ENCODE measurements at regions not wholly inside any gene's neighbourhood (a gene's known extent, or its start where the extent isn't known, plus 50 kb on each side); places are given as distances from the start of the nearest gene placed in this dataset.

DNA sequence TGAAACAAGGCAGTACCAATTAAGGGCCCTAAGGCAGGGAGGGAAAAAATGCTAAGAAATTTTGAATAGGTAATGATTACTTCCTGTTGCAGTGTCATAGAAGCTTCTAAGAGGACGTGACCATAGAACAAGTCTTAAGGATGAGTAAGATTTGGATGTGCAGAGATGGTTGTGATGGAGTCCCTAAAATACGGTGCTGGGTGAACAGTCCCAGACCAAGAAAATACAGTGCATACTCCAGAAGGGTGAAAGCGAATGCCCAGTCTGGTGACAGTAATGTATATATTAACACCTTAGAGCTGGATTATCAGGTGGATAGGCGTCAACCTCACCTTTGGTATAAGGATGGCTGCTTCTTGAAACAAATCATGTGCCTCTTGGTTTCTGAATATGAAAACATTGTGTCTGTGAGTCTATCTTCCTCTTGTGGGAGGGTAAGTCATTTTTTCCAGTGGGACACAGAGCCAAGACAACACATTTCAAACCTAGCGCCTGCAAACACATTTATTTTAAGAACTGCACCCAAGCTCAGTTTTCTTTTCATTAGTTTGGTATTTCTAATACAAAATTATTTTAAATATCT is 101.2 kb upstream of the TP63 start:
- Mint-ChIP-seq H3K4me3 (no peak overlapping the region), H3K36me3 (ENCODE audit: low read depth) (peaks cover 7% of the 10 kb centered on the region), H3K27me3 (no peaks in the 10 kb centered on the region), H3K4me1 (peaks cover 35% of the 10 kb centered on the region), H3K27ac (peak overlapping the region; percentile 88), H3K9me3 (ENCODE audit: low read depth) (peaks cover 10% of the 10 kb centered on the region)
- ChIA-PET CTCF (interaction anchor here (0.6 to 2.3 kb wide), 5 partner anchors 17 to 790 kb away, joined by 3 to 7 read pairs (median 3); no protein-coding TSS in a partner anchor), POLR2A (interaction anchor here (0.7 to 1.5 kb wide), 3 partner anchors 42 to 225 kb away, joined by 4 to 6 read pairs (median 4); no protein-coding TSS in a partner anchor)
- intact Hi-C loops (cut with DNase I, micrococcal nuclease), result loop anchor here (1.0 to 10.0 kb wide), 14 partner anchors 34 to 741 kb away; no protein-coding TSS in a partner anchor
- ATAC-seq (peak; percentile 61), DNase-seq (peak; percentile 20)

- peak; percentile 30 for DNase-seq
- ChIA-PET CTCF (interaction anchor here (0.6 to 2.3 kb wide), 5 partner anchors 16 to 225 kb away, joined by 3 to 7 read pairs (median 3); no protein-coding TSS in a partner anchor), POLR2A (interaction anchor here (0.7 to 1.2 kb wide), 2 partner anchors 42 to 260 kb away, joined by 4 to 5 read pairs; no protein-coding TSS in a partner anchor)
- intact Hi-C loops (cut with DNase I, micrococcal nuclease), result loop anchor here (1.0 to 2.0 kb wide), 6 partner anchors 34 to 742 kb away; no protein-coding TSS in a partner anchor
- Mint-ChIP-seq H3K27ac (peak overlapping the region; percentile 82), H3K4me3 (peak overlapping the region; percentile 38), H3K36me3 (ENCODE audit: low read depth) (peaks cover 6% of the 10 kb centered on the region), H3K9me3 (ENCODE audit: low read depth) (peaks cover 8% of the 10 kb centered on the region), H3K4me1 (peaks cover 35% of the 10 kb centered on the region), H3K27me3 (no peaks in the 10 kb centered on the region)
- ATAC-seq, result no peak
Observed at GRCh38 chr3:189530822-189531221, 100.4 kb upstream of the TP63 start.

DNA sequence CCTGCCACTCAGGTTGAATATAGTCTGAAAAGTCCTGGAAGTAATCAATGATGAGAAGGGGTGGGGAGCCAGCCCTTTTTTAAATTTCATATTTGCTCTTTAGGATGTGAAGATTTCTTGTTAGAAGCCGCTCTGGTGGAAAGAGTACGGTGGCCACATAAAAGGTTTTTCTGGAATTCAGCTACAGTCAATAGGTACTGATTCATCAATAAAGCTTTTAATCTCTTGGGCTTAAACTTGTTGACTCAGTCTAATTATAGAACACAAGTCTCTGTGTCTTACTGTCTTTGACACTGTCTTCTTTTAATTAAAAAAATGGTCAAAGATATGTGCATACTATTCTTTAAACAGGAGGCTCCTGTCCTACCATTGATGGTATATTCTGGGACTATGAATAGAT is 99.9 kb upstream of the TP63 start:
- H3K4me1 Mint-ChIP-seq, result peaks cover 38% of the 10 kb centered on the region
- peak overlapping the region; percentile 82 for H3K27ac Mint-ChIP-seq
- H3K36me3 Mint-ChIP-seq (ENCODE audit: low read depth), result peaks cover 3% of the 10 kb centered on the region
- intact Hi-C loops (cut with DNase I, micrococcal nuclease), result loop anchor here (2.0 kb wide), 3 partner anchors 34 to 742 kb away; no protein-coding TSS in a partner anchor
- CTCF ChIA-PET, result interaction anchor here (0.7 to 2.3 kb wide), 4 partner anchors 9 to 225 kb away, joined by 3 to 7 read pairs (median 3); no protein-coding TSS in a partner anchor
- no peak for ATAC-seq
- H3K9me3 Mint-ChIP-seq (ENCODE audit: low read depth), result peaks cover 3% of the 10 kb centered on the region
- no peaks in the 10 kb centered on the region for H3K27me3 Mint-ChIP-seq
- no peak for DNase-seq
- H3K4me3 Mint-ChIP-seq, result no peak overlapping the region
- POLR2A ChIA-PET, result interaction anchor here (0.7 kb wide), 1 partner anchor 261 kb away, joined by 5 read pairs; no protein-coding TSS in a partner anchor

DNA sequence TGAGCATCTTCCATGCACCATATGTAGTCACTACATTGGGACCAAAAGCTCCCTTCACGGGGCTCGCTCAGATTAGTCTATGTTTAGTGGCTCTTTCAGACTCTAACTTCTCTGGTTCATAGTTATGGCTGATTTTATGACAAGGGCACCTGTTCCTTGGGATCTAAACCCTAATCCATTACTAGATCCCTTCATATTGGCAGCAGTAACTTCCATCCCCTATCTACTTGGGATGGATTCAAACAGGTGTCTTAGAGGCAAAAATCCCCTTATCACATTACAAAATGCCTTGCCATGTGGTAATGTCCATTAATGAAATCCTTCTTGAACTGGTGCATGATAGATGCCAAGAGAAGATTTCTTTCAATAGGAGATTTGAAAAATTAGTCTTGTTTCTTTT is 96.7 kb upstream of the TP63 start:
- ATAC-seq, result no peak
- Mint-ChIP-seq H3K36me3 (ENCODE audit: low read depth) (peaks cover 8% of the 10 kb centered on the region), H3K4me3 (no peak overlapping the region), H3K4me1 (peaks cover 43% of the 10 kb centered on the region), H3K27ac (no peak overlapping the region), H3K9me3 (ENCODE audit: low read depth) (peaks cover 2% of the 10 kb centered on the region), H3K27me3 (no peaks in the 10 kb centered on the region)
- no peak for DNase-seq
- POLR2A ChIA-PET, result no interaction called here
- intact Hi-C loops (cut with DNase I, micrococcal nuclease), result no loop called here
- CTCF ChIA-PET, result interaction anchor here (1.4 kb wide), 1 partner anchor 12 kb away, joined by 3 read pairs; no protein-coding TSS in a partner anchor

GRCh38 chr3:189537135-189537534 is 94.1 kb upstream of the TP63 start:
- Mint-ChIP-seq H3K36me3 (ENCODE audit: low read depth) (peaks cover 5% of the 10 kb centered on the region), H3K27ac (no peak overlapping the region), H3K4me3 (no peak overlapping the region), H3K27me3 (no peaks in the 10 kb centered on the region), H3K4me1 (peaks cover 17% of the 10 kb centered on the region), H3K9me3 (ENCODE audit: low read depth) (peaks cover 2% of the 10 kb centered on the region)
- intact Hi-C loops (cut with DNase I, micrococcal nuclease), result no loop called here
- POLR2A ChIA-PET, result no interaction called here
- ATAC-seq, result no peak
- CTCF ChIA-PET, result no interaction called here
- DNase-seq, result no peak

DNA sequence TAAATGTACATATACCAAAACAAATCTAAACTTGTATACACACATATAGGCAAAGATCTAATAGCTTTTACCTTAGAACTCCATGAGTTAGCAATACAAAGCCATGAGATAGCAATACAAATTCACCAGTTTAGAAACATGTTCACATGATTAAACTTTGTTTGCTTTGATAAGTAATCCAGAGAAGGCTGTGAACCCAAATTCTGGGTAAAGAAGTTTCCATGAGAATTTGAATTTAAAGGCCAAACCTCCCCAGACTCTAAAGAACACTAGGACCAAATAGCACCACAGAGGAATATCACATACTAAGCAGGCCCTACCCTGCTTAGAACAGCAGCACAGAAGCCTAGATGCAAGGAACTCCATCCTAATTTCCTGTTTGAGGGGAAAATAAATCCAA is 83.7 kb upstream of the TP63 start:
- ChIA-PET POLR2A (no interaction called here), CTCF (interaction anchor here (1.5 kb wide), 1 partner anchor 17 kb away, joined by 7 read pairs; no protein-coding TSS in a partner anchor)
- H3K27me3 Mint-ChIP-seq, result no peaks in the 10 kb centered on the region
- intact Hi-C loops (cut with DNase I, micrococcal nuclease), result no loop called here
- no peak overlapping the region for H3K27ac Mint-ChIP-seq
- DNase-seq (no peak), ATAC-seq (no peak)
- peaks cover 2% of the 10 kb centered on the region for H3K4me1 Mint-ChIP-seq
- H3K4me3 Mint-ChIP-seq, result no peak overlapping the region
- peaks cover 34% of the 10 kb centered on the region for H3K9me3 Mint-ChIP-seq (ENCODE audit: low read depth)
- peaks cover 14% of the 10 kb centered on the region for H3K36me3 Mint-ChIP-seq (ENCODE audit: low read depth)

GRCh38 chr3:189548053-189548452 is 83.1 kb upstream of the TP63 start:
- CTCF ChIA-PET, result interaction anchor here (0.9 kb wide), 1 partner anchor 15 kb away, joined by 4 read pairs; no protein-coding TSS in a partner anchor
- intact Hi-C loops (cut with DNase I, micrococcal nuclease), result no loop called here
- ATAC-seq (no peak), DNase-seq (no peak)
- Mint-ChIP-seq H3K36me3 (ENCODE audit: low read depth) (peaks cover 14% of the 10 kb centered on the region), H3K4me3 (no peak overlapping the region), H3K4me1 (peaks cover 2% of the 10 kb centered on the region), H3K27me3 (no peaks in the 10 kb centered on the region), H3K27ac (no peak overlapping the region), H3K9me3 (ENCODE audit: low read depth) (peaks cover 34% of the 10 kb centered on the region)
- POLR2A ChIA-PET, result no interaction called here

DNA sequence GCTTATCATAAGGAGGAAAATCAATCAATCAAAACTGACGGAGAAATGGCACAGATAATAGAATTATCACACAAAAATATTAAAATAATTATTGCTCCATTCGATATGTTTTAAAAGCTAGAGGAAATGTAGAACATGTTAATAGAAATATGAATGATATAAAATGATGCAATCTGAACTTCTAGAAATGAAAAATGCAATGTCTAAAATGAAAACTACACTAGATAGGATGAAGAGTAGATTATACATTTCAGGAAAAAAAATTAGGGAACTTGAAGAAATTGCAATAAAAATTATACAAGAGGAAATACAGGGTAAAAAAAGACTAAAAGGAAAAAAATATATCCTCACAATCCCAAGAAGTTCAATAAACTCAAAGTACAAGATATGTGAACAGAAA is 80.2 kb upstream of the TP63 start:
- intact Hi-C loops (cut with DNase I, micrococcal nuclease), result no loop called here
- no peak overlapping the region for H3K27ac Mint-ChIP-seq
- peaks cover 10% of the 10 kb centered on the region for H3K36me3 Mint-ChIP-seq (ENCODE audit: low read depth)
- H3K9me3 Mint-ChIP-seq (ENCODE audit: low read depth), result peaks cover 27% of the 10 kb centered on the region
- ChIA-PET CTCF (interaction anchor here (1.0 kb wide), 1 partner anchor 11 kb away, joined by 3 read pairs; no protein-coding TSS in a partner anchor), POLR2A (no interaction called here)
- no peaks in the 10 kb centered on the region for H3K27me3 Mint-ChIP-seq
- DNase-seq (no peak), ATAC-seq (no peak)
- no peaks in the 10 kb centered on the region for H3K4me1 Mint-ChIP-seq
- no peak overlapping the region for H3K4me3 Mint-ChIP-seq

DNA sequence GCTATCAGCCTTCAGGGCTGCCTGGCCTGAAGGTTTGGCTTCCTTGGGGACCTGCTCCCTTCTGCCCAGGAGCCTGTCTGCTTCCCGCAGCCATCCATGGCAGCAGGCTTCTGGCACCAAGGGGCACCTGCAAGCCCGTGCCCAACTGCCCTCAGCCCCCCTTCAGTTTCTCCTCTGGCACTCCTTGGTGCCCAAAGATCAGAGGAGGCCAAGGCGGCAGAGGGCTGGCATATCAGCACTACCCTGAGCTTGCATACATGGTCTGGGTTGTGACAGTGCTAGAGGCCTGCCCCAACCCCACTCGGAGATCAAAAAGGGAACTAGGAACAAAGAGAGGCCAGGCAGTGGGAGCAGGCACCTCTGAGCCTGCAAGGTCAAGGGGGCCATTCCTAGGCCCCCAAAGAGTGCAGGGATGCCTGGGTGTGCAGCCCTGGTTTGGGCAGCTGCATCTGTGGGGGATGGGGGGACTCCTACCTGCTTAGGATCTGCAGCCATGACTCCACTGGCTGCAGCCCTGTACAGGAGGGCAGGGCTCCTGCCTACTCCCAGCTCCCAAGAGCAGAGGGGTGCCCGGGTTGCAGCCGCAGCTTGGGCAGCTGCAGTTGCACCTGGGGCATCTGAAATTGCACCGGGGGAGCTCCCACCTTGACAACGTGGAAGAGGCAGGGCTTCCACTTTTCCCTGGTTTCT is 76.2 kb upstream of the TP63 start:
- Mint-ChIP-seq H3K36me3 (ENCODE audit: low read depth) (peaks cover 9% of the 10 kb centered on the region), H3K4me3 (no peak overlapping the region), H3K27ac (no peak overlapping the region), H3K4me1 (no peaks in the 10 kb centered on the region), H3K27me3 (no peaks in the 10 kb centered on the region), H3K9me3 (ENCODE audit: low read depth) (peaks cover 17% of the 10 kb centered on the region)
- intact Hi-C loops (cut with DNase I, micrococcal nuclease), result no loop called here
- DNase-seq, result no peak
- ATAC-seq, result no peak
- ChIA-PET POLR2A (no interaction called here), CTCF (no interaction called here)

GRCh38 chr3:189555558-189555881 is 75.7 kb upstream of the TP63 start:
- Mint-ChIP-seq H3K36me3 (ENCODE audit: low read depth) (peaks cover 6% of the 10 kb centered on the region), H3K9me3 (ENCODE audit: low read depth) (peaks cover 12% of the 10 kb centered on the region), H3K4me3 (no peak overlapping the region), H3K4me1 (no peaks in the 10 kb centered on the region), H3K27ac (no peak overlapping the region), H3K27me3 (peaks cover 1% of the 10 kb centered on the region)
- DNase-seq (no peak), ATAC-seq (no peak)
- intact Hi-C loops (cut with DNase I, micrococcal nuclease), result no loop called here
- POLR2A ChIA-PET, result no interaction called here
- CTCF ChIA-PET, result no interaction called here

DNA sequence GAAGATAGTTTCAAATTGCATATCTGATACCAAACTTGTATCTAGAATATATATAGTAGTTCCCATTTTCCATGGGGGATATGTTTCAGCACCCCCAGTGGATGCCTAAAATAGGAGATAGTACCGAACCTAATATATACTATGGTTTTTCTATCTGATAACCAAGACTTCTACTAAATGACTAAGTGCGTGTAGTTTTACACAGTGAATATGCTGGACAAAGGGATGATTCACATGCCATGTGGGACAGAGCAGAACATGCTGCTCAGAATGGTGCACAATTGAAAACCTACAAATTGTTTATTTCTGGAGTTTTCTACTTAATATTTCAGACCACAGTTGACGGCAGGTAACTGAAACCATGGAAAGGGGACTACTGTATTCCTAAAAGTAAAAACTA is 73.4 kb upstream of the TP63 start:
- peaks cover 3% of the 10 kb centered on the region for H3K36me3 Mint-ChIP-seq (ENCODE audit: low read depth)
- intact Hi-C loops (cut with DNase I, micrococcal nuclease), result no loop called here
- ATAC-seq (no peak), DNase-seq (no peak)
- H3K27ac Mint-ChIP-seq, result no peak overlapping the region
- POLR2A ChIA-PET, result no interaction called here
- H3K27me3 Mint-ChIP-seq, result peaks cover 3% of the 10 kb centered on the region
- H3K9me3 Mint-ChIP-seq (ENCODE audit: low read depth), result peaks cover 4% of the 10 kb centered on the region
- CTCF ChIA-PET, result no interaction called here
- H3K4me1 Mint-ChIP-seq, result no peaks in the 10 kb centered on the region
- no peak overlapping the region for H3K4me3 Mint-ChIP-seq

- DNase-seq, result no peak
- CTCF ChIA-PET, result interaction anchor here (1.2 kb wide), 1 partner anchor 9 kb away, joined by 3 read pairs; no protein-coding TSS in a partner anchor
Observed at GRCh38 chr3:189561256-189561655, 69.9 kb upstream of the TP63 start.

More at GRCh38 chr3:189561256-189561655, 69.9 kb upstream of the TP63 start:
- no peak overlapping the region for H3K4me3 Mint-ChIP-seq
- H3K27me3 Mint-ChIP-seq, result peaks cover 5% of the 10 kb centered on the region
- H3K4me1 Mint-ChIP-seq, result peaks cover 12% of the 10 kb centered on the region
- POLR2A ChIA-PET, result no interaction called here
- H3K36me3 Mint-ChIP-seq (ENCODE audit: low read depth), result peaks cover 3% of the 10 kb centered on the region
- no peak for ATAC-seq
- peaks cover 4% of the 10 kb centered on the region for H3K9me3 Mint-ChIP-seq (ENCODE audit: low read depth)
- intact Hi-C loops (cut with DNase I, micrococcal nuclease), result no loop called here
- H3K27ac Mint-ChIP-seq, result no peak overlapping the region
